Astrocyte (in vitro differentiated cells and primary cell): ENCODE measurements at regions not wholly inside any gene's neighbourhood (a gene's known extent, or its start where the extent isn't known, plus 50 kb on each side); places are given as distances from the start of the nearest gene placed in this dataset.

ENCODE experiments used
- EZH2 ChIP-seq: IDR thresholded peaks from 2 replicates; pipeline ENCODE4 v1.6.1; 2012; ENCODE audit warnings: mild to moderate bottlenecking, low read length, inconsistent platforms; ENCODE audit not compliant: insufficient read depth
- TF ChIP-seq, protein P1 (sequence below): IDR thresholded peaks from 2 replicates; pipeline ENCODE4 v1.5.1; 2011; ENCODE audit warnings: low read depth, mild to moderate bottlenecking, inconsistent platforms, low read length, moderate library complexity; ENCODE audit not compliant: insufficient read depth

DNA sequence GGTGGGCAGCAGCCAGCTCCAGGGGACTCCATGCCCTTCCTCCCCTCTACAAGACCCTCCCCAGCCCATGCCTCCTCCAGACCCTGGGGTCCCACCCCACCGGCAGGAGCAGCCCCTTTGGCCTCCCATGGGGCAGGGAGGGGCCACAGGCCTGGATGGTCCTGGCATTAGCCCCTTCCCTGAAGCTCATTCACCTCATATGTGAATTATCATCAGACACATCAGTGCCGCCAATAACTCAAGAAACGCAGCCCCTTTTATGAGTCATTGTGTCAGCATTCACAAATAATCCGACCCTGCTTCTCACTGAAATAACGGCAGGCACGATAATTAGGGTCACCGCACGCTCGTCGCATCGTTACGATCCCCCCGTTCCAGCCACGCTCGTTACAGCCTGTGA is 124.2 kb downstream of the BRD1 start:
- no peak for TF ChIP-seq EZH2
- TF ChIP-seq, protein P1, sequence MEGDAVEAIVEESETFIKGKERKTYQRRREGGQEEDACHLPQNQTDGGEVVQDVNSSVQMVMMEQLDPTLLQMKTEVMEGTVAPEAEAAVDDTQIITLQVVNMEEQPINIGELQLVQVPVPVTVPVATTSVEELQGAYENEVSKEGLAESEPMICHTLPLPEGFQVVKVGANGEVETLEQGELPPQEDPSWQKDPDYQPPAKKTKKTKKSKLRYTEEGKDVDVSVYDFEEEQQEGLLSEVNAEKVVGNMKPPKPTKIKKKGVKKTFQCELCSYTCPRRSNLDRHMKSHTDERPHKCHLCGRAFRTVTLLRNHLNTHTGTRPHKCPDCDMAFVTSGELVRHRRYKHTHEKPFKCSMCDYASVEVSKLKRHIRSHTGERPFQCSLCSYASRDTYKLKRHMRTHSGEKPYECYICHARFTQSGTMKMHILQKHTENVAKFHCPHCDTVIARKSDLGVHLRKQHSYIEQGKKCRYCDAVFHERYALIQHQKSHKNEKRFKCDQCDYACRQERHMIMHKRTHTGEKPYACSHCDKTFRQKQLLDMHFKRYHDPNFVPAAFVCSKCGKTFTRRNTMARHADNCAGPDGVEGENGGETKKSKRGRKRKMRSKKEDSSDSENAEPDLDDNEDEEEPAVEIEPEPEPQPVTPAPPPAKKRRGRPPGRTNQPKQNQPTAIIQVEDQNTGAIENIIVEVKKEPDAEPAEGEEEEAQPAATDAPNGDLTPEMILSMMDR = no peak
